Sigmoid colon (tissue), 4 donors: ENCODE measurements at regions not wholly inside any gene's neighbourhood (a gene's known extent, or its start where the extent isn't known, plus 50 kb on each side); places are given as distances from the start of the nearest gene placed in this dataset.
"Not testable (repeated sequence)": the region's sequence is repeated elsewhere in the genome, so short reads cannot be mapped to it uniquely, and the experiment has no call there.

Experiments
- CTCF ChIP-seq, 4 experiments: fragments of 450-650 bp in 3 of 4; fragments of 200-600 bp in 1 of 4; IDR thresholded peaks; one replicate each; pipeline ENCODE4 v1.5.1; 2016 to 2019; ENCODE audit warnings: antibody characterized with exemption in 4 of 4, mild to moderate bottlenecking in 3 of 4, moderate library complexity in 2 of 4
- EP300 ChIP-seq, 4 donors: sonication (generic); formaldehyde crosslinking; IDR thresholded peaks; one replicate each; pipeline ENCODE4 v1.6.1; 2017; ENCODE audit warnings: antibody characterized with exemption in 4 of 4
- POLR2A ChIP-seq, 2 donors: fragments of 450-650 bp; IDR thresholded peaks; one replicate each; pipeline ENCODE4 v1.6.1; 2016; ENCODE audit warnings: antibody characterized with exemption in 2 of 2, mild to moderate bottlenecking in 2 of 2, moderate library complexity in 2 of 2
- POLR2AphosphoS5 ChIP-seq, 4 donors: sonication (generic); formaldehyde crosslinking; IDR thresholded peaks; one replicate each; pipeline ENCODE4 v1.6.1; 2017; ENCODE audit warnings: antibody characterized with exemption in 4 of 4

GRCh38 chr18:14458009-14458945 lies 85.1 kb downstream of the POTEC start:
- peak in 3 of 4 experiments; percentile 27 to 62 (median 60) for TF ChIP-seq CTCF (IDR thresholded peaks at IDR 0.05)
- TF ChIP-seq EP300, POLR2A, POLR2AphosphoS5 (IDR thresholded peaks at IDR 0.05): not testable (repeated sequence)
